NB4 (cell line): ENCODE measurements at regions not wholly inside any gene's neighbourhood (a gene's known extent, or its start where the extent isn't known, plus 50 kb on each side); places are given as distances from the start of the nearest gene placed in this dataset.
"Not testable (repeated sequence)": the region's sequence is repeated elsewhere in the genome, so short reads cannot be mapped to it uniquely, and the experiment has no call there.

Experiments used
- DNase-seq: peaks from one replicate; pipeline ENCODE4 v3.0.0; 2010; ENCODE audit warnings: low read depth
- H3K4me3 ChIP-seq: one replicate; pipeline ENCODE4 v1.5.1; 2011; ENCODE audit warnings: mild to moderate bottlenecking, low read depth, low read length, moderate library complexity
- CTCF ChIP-seq: IDR thresholded peaks from one replicate; pipeline ENCODE4 v1.5.1; 2012; ENCODE audit warnings: low read depth, low read length
- MYC ChIP-seq: IDR thresholded peaks from 2 replicates; pipeline ENCODE4 v1.6.1; 2011; ENCODE audit warnings: low read depth, low read length
- POLR2A ChIP-seq: IDR thresholded peaks from 2 replicates; pipeline ENCODE4 v1.6.1; 2011; ENCODE audit warnings: mild to moderate bottlenecking; ENCODE audit not compliant: insufficient read length; ENCODE audit errors: extremely low read depth
- TF ChIP-seq, protein P1 (sequence below): IDR thresholded peaks from 2 replicates; pipeline ENCODE4 v1.6.1; 2011; ENCODE audit warnings: low read depth, low read length

DNA sequence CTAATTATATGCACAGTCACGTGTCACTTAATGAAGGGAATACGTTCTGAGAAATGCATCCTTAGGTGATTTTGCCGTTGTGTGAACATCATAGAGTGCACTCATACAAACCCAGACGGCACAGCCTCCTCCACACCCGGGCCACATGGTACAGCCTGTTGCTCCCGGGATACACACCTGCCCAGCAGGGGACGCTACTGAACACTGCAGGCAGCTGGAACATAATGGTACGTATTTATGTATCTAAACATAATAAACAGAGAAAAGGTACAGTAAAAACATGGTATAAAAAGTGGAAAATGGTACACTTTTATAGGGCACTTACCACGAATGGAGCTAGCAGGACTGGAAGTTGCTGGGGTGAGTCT, 752.3 kb upstream of the TPTE start:
- not testable (repeated sequence) for H3K4me3 ChIP-seq, DNase-seq
- peak; percentile 8 for TF ChIP-seq CTCF

DNA sequence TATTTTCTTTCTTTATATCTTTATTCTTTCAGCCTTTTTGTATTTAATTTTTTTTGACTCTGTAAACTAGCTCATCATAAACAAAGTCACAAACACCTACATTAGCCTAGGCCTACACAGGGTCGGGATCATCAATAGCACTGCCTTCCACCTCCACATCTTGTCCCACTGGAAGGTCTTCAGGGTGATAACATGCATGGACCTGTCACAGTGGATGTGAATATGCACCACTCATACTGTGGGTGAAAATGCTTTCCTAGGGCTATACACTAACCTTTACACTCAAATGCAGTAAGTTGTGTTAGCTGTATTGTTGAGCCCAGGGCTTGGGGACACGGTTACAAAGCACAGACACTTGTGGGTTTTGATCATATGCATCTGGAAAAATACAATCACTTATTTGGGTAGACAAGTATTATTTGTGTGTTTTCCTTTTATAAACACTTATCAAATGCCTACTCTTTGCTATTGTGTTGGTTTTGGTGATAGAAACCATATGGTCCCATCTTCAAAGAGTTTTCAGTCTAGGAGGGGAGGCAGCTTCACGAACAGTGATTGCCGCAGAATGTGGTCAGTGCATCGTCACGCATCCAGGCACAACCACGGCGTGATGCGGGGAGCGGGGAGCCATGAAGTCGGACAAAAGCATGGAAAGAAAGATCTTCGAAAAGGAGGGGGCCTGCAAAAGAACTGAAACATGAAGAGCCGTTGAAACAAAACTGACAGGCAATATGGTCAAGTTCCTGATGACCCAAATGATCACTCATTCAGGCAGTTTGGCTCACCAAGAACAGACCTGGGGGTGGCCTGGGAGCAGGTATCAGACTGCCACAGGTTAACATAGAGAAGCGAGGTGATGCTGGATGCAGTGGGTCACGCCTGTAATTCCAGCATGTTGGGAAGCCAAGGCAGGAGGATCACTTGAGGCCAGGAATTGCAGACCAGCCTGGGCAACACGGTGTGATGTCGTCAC, 751.4 kb upstream of the TPTE start:
- DNase-seq, H3K4me3 ChIP-seq: not testable (repeated sequence)

DNA sequence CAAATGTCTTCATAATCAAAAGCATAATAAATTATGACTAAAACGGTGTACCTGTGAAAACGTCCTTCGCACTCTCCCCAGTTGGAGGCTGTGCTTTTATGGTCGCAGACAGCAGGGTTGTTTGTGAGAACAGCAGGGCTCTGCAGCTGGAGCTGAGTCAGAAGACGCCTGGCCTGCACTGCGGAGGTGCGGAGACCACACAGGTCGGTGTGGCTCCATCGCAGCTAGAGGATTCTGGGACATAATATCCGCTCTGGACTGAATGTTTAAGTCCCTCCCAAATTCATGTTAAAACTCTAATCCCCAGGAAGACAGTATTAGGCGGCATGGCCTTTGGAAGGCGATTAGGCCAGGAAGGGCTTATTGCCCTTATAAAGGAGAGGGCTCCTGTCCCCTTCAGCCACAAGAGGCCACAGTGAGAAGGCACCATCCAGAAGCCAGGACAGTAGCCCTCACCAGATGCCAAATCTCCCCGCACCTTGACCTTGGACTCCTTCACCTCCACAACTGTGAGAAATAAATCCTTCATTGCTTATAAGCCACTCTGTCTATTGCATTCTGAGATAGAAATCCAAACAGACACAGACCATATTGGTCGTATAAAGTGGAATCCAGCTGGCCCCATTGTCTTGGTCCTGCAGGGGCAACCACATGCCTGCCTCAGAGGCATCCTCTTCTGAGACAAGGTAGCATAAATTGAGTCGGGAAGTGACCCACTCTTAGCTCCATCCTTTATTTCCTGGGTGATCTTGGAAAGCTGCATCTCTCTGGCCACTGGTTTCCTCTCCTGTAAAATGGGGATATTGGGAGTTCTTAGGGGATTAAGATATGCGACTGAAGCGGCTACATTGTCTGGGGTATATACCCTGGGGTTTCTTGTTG, 749.7 kb upstream of the TPTE start:
- not testable (repeated sequence) for H3K4me3 ChIP-seq, DNase-seq

- DNase-seq, result no peak
Measured at GRCh38 chr21:9772348-9772672, 749.1 kb upstream of the TPTE start.

GRCh38 chr21:9772877-9773420, 748.4 kb upstream of the TPTE start:
- not testable (repeated sequence) for DNase-seq, H3K4me3 ChIP-seq

More at GRCh38 chr21:9772348-9772672, 749.1 kb upstream of the TPTE start:
- TF ChIP-seq, protein P1, sequence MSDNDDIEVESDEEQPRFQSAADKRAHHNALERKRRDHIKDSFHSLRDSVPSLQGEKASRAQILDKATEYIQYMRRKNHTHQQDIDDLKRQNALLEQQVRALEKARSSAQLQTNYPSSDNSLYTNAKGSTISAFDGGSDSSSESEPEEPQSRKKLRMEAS, result no peak
- no peak for TF ChIP-seq POLR2A
- TF ChIP-seq MYC, result no peak
- H3K4me3 ChIP-seq, result no peak overlapping the region

DNA sequence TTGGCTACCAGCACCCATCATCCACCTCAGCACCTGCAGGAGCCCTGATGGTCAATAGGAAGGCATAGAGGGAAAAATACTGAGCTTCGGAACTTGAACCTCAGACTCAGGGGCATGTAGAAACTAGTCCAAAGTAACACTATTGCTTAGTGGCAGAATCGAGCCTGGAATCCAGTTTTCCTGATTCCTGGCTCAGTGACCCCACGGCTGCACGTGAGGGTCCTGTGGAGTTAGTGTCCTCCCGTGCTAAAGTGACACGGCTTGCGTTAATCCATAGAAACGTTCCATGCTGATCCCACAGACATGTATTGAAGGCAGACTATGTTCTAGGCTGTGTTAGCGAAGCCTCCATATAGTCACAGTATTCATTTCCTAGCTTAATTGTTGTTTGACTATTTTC, 747.0 kb upstream of the TPTE start:
- TF ChIP-seq POLR2A (no peak), MYC (no peak), CTCF (no peak)
- TF ChIP-seq, protein P1, result no peak
- no peak for DNase-seq
- H3K4me3 ChIP-seq, result no peak overlapping the region

DNA sequence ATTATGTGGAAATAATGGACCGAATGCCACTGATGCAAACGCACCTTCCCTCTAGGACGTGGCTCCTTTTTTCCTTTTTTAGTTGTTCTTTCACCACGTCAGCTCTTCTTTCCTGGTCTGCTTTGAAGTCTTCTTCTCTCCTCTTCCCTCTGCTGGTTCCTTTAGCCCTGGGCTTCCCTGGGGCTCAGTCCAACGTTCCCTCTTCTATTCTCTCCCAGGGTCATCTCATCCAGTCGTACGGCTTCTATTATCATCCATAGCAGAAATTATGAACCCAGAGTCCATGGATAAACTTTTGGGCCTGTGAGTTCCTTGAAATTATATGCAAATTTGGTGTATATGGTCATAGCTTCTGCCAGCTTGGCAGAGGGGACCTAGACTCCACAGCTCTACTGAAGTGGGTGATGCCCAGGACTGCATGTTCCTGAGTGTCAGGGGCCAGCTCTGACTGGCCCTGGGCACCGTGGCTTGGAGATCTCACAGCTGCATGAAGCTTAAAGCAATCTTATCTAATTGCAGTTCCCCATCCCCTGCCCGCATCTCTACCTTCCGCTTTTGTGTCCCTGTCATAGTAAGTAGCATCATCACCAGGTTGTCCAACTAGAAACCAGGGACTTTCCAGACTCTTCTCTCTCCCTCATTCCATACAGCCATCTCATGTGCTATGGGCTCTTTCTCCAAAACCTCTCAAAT, 746.3 kb upstream of the TPTE start:
- DNase-seq, H3K4me3 ChIP-seq: not testable (repeated sequence)

- H3K4me3 ChIP-seq, DNase-seq: not testable (repeated sequence)
Measured at GRCh38 chr21:9775877-9776276, 745.5 kb upstream of the TPTE start.

DNA sequence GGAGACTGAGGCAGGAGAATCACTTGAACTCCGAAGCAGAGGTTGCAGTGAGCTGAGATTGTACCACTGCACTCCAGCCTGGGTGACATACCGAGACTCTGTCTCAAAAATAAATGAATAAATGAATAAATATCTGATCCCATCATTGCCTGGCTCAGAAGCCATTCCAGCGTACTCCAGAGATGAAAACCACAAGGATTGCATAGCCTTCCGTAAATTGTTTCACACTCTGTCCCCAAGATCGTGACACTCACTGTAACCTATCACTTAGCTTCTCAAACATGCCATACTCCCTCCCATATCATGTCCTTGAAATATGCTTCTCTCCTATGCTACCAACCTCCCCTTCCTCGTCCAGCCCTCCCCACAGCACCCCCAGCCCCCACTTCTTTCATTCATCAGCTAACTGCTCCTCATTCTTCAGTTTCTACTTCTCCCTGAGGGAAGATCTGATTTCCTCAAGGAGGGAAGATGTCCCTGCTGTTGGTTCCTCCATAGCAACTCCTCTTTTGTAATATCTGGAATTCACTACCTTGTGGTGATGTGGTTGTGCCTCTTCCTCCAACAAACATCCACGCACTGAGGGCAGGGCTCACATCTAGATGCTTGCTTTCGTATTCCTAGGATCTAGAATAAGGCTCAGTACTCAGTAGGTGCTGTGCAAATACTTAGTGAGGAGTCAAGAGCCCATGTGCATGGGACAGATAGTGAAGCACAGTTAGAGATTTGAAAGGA, 744.9 kb upstream of the TPTE start:
- not testable (repeated sequence) for H3K4me3 ChIP-seq, DNase-seq

DNA sequence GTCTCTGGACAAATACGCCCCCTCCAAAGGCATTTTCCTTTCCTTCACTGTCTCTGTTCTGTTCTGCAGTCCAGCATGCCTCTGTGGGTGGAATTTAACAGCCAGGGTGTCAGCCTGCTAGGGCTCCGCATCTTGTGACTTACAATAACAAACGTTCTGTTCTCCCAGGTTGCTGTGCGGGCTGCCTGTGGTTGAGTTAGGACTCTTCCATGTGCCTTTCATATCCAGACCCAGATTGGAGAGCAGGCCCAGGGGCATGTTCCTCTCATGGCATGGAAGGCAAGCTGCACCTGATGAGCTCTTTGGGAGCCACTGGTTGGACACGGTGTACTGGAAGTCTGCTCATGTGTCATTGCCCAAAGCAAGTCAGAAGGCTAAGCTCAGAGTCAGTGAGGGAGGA, 742.8 kb upstream of the TPTE start:
- DNase-seq, H3K4me3 ChIP-seq: not testable (repeated sequence)
